ENCODE measurements at regions not wholly inside any gene's neighbourhood (a gene's known extent, or its start where the extent isn't known, plus 50 kb on each side); places are given as distances from the start of the nearest gene placed in this dataset.

DNA sequence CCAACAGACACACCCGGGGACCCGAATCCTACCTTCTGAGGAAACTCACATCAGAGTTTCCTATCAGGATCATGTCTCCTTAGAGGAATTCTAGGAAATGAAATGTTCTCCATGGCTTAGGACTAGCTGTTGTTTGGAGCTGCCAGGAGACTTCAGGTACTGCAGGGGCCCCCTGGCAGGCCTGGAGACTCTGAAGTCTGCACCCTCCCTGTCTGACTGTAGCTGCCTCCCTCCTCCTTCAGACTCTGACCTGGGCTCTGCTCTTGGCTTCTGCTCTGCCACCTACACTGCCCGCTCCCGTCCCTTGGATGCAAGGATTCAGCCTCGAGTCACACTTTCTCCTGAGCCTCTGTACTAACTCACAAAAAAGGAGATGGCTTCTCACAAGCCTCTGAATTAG lies 232.8 kb downstream of the INHBA start:
- TF ChIP-seq, protein P1, sequence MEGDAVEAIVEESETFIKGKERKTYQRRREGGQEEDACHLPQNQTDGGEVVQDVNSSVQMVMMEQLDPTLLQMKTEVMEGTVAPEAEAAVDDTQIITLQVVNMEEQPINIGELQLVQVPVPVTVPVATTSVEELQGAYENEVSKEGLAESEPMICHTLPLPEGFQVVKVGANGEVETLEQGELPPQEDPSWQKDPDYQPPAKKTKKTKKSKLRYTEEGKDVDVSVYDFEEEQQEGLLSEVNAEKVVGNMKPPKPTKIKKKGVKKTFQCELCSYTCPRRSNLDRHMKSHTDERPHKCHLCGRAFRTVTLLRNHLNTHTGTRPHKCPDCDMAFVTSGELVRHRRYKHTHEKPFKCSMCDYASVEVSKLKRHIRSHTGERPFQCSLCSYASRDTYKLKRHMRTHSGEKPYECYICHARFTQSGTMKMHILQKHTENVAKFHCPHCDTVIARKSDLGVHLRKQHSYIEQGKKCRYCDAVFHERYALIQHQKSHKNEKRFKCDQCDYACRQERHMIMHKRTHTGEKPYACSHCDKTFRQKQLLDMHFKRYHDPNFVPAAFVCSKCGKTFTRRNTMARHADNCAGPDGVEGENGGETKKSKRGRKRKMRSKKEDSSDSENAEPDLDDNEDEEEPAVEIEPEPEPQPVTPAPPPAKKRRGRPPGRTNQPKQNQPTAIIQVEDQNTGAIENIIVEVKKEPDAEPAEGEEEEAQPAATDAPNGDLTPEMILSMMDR (conservative IDR thresholded peaks at IDR 0.05), result no peak
- H3K27ac ChIP-seq, result no peak overlapping the region

DNA sequence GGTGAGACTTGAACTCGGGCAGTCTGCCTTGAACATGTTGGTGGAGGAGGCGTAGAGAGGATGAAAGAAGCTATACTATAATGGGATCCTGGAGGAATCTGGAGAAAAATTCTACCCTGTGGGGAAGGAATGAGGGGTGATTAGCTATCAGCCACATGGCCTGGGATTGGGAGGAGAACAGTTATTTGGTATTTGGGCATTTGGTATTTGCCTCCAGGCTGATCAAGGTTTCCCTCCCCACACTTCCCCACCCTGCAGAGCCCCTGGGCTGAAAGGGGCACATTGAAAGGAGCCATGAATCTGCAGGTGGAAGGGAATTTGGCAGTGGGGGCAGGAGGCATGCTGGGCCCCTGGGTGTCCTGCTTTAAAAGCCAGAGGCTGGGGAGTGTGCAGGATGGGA lies 235.3 kb downstream of the INHBA start:
- no peak overlapping the region for H3K27ac ChIP-seq
- TF ChIP-seq, protein P1 (conservative IDR thresholded peaks at IDR 0.05), result no peak

DNA sequence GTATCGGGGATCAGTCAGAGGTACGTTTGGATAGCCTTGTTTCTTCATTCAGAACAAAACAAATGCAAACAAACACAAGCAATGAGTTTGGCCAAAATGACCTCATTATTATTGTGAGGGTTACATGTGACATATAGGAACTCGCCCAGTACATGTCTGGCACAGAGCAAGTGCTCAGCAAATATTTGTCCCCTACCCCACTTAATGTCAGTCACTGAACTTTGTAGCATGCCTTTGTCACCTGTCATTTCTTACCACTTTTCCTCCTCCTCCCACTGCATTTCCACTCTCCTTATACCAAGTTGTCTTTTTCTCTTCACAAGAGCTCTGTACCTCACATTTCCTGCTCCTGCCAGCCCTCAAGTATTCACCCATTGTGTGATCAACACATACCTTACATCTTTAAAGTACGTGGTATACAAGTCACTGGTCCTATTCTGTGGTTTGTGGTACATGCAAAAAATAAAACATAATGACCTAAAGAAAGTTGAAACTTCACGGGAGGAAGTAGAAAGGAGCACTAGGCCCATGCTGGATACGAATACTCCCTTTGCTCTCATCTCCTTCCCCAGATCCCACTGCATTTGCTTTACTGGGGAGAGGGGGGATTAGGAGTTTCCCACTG lies 236.0 kb downstream of the INHBA start:
- H3K27ac ChIP-seq, result no peak overlapping the region
- TF ChIP-seq, protein P1 (conservative IDR thresholded peaks at IDR 0.05), result no peak

DNA sequence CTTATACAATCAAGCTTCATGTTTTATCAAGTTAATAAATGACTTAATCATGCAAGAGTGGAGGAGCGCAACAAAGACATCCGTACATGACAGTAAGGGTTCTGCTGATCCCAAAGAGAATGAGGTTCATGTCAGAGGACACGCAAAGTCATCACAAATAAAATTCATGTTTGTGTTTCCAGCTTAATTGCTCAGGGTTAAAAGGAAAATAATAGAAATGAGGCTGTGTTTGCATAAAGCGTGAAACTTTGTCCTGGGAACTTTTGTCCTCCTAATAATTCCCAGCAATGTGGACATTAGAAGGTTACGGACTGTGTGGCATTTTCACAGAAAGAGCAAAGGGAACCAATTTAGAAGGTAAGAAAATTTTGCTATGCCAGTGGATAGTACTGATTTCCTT lies 237.3 kb downstream of the INHBA start:
- TF ChIP-seq, protein P1 (conservative IDR thresholded peaks at IDR 0.05), result no peak
- H3K27ac ChIP-seq, result no peak overlapping the region

DNA sequence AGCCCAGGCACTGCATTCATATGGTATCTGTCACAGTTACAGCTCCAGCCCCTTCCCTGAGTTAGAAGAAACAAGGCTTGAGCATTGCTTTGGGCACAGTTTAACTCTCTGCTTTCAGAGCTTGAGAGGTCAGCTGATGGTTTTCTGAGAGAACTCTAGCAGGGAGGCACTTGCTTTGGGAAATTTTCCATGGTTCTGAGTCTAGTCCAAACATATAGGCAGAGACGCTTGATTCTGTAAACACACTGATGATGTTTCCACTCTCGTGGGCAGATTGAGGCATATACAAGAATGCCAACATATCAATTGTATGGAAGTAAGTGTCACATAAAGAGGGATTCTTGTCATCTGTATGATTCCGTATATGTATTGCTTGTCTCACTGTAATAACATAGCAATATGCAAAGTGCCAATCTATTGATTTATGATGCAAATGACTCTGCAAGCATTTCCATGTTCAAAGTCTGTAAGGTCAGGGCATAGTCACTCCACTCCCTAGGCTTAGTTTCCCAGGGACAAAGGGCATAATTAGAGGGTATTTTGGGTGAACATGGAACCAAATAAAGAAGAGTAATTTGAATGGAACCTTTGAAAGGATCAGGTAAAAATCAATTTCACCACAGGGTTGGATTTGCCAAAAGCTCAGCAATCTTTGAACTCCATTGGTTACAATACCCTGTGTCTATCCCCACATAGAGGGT lies 239.0 kb downstream of the INHBA start:
- H3K27ac ChIP-seq, result no peak overlapping the region
- TF ChIP-seq, protein P1 (conservative IDR thresholded peaks at IDR 0.05), result no peak

DNA sequence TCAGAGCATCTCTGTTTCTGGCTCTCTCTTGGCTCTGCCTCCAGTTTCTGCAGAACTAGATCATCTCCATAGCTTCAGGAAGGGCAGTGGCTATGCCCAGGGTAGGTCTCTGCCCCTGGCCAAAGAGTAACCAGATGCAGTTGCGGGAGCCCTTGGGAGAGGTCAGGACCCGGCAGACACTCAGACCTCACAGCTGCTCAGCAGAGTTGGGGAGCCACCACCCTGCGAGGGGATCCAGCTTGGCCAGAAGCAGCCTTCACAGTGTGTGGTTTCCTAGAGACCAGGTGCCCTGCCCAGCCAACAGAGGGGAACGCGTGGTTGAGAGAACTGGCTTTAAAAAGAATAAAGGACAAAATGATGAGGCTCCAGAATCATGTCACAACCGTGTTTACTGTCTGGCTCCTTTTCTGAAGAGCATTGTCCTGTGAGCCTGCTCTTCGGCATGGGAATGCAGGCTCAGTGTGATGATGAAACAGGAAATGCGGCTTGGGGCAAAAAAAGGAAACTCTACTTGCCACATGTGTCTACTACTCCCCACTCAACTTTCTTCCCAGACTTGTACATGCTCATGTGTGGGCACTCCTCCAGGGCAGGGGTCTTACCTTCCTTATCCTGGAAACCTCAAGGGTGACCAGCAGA lies 243.1 kb downstream of the INHBA start:
- TF ChIP-seq, protein P1 (conservative IDR thresholded peaks at IDR 0.05), result no peak
- no peak overlapping the region for H3K27ac ChIP-seq

DNA sequence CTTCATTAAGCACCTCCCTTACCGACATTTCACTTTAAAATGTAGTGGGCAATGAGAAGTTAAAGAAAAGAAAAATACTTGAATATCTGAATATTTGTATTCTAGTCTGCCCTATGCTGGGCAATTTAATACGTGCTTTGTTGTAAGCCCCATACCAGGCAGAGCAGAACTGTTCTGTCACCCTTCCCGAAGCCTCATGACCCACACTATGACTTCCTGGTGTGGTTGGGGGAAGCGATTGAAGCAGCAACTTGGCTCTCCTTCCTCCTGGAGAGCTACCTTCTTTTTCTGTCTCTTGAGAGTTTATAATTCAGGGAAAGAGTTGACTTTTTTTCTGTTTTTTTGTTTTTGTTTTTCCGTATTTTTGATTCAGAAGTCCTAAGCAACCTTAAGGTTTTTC lies 243.7 kb downstream of the INHBA start:
- TF ChIP-seq, protein P1 (conservative IDR thresholded peaks at IDR 0.05), result no peak
- H3K27ac ChIP-seq, result no peak overlapping the region
